CD1c-positive myeloid dendritic cell (primary cell): ENCODE measurements at regions not wholly inside any gene's neighbourhood (a gene's known extent, or its start where the extent isn't known, plus 50 kb on each side); places are given as distances from the start of the nearest gene placed in this dataset.
"Not testable (repeated sequence)": the region's sequence is repeated elsewhere in the genome, so short reads cannot be mapped to it uniquely, and the experiment has no call there.

ENCODE experiments used
- DNase-seq: peaks from one replicate; pipeline ENCODE4 v3.0.0-alpha.2; 2016; ENCODE audit errors: extremely low spot score

GRCh38 chr2:36235426-36235825 lies 120.2 kb upstream of the CRIM1 start:
- no peak for DNase-seq

- no peak for DNase-seq
These were observed 132.3 kb upstream of the CRIM1 start for GRCh38 chr2:36223259-36223658.

- DNase-seq, result no peak
These were observed 133.1 kb upstream of the CRIM1 start for GRCh38 chr2:36222485-36222884.

GRCh38 chr2:36214691-36215090 lies 140.9 kb upstream of the CRIM1 start:
- DNase-seq, result no peak

GRCh38 chr2:36203366-36203765 lies 152.2 kb upstream of the CRIM1 start:
- DNase-seq, result no peak

- no peak for DNase-seq
These were observed 158.2 kb upstream of the CRIM1 start for GRCh38 chr2:36197181-36197971.

- no peak for DNase-seq
These were observed 161.9 kb upstream of the CRIM1 start for GRCh38 chr2:36193680-36194079.

GRCh38 chr2:36192983-36193382 lies 162.6 kb upstream of the CRIM1 start:
- DNase-seq, result no peak

- DNase-seq, result no peak
These were observed 165.5 kb upstream of the CRIM1 start for GRCh38 chr2:36190097-36190496.

- DNase-seq, result no peak
These were observed 170.0 kb upstream of the CRIM1 start for GRCh38 chr2:36185624-36186023.

GRCh38 chr2:36184848-36185247 lies 170.7 kb upstream of the CRIM1 start:
- no peak for DNase-seq

- not testable (repeated sequence) for DNase-seq
These were observed 174.6 kb upstream of the CRIM1 start for GRCh38 chr2:36180789-36181482.

- DNase-seq, result not testable (repeated sequence)
These were observed 175.3 kb upstream of the CRIM1 start for GRCh38 chr2:36180293-36180692.

- DNase-seq, result not testable (repeated sequence)
These were observed 175.8 kb upstream of the CRIM1 start for GRCh38 chr2:36179668-36180269.

GRCh38 chr2:36178384-36178783 lies 177.2 kb upstream of the CRIM1 start:
- no peak for DNase-seq

- no peak for DNase-seq
These were observed 178.3 kb upstream of the CRIM1 start for GRCh38 chr2:36177282-36177681.

GRCh38 chr2:36174920-36175319 lies 180.7 kb upstream of the CRIM1 start:
- DNase-seq, result no peak

- DNase-seq, result no peak
These were observed 181.7 kb upstream of the CRIM1 start for GRCh38 chr2:36173760-36174404.

GRCh38 chr2:36172824-36173223 lies 182.8 kb upstream of the CRIM1 start:
- no peak for DNase-seq

GRCh38 chr2:36170805-36171204 lies 184.8 kb upstream of the CRIM1 start:
- no peak for DNase-seq

GRCh38 chr2:36169843-36170242 lies 185.7 kb upstream of the CRIM1 start:
- DNase-seq, result no peak

- DNase-seq, result no peak
These were observed 187.5 kb upstream of the CRIM1 start for GRCh38 chr2:36168115-36168514.
